Hepatocyte (in vitro differentiated cells): ENCODE measurements at regions not wholly inside any gene's neighbourhood (a gene's known extent, or its start where the extent isn't known, plus 50 kb on each side); places are given as distances from the start of the nearest gene placed in this dataset.

Experiments used
- DNase-seq: peaks from one replicate; pipeline ENCODE4 v3.0.0-alpha.2; 2016; ENCODE audit warnings: low spot score
- H2AFZ ChIP-seq: fragments of 200-600 bp; sonication (generic); 2 replicates; pipeline ENCODE4 v1.6.0; 2016; ENCODE audit warnings: antibody characterized with exemption, mild to moderate bottlenecking
- H3K27ac ChIP-seq: fragments of 200-600 bp; sonication (generic); 2 replicates; pipeline ENCODE4 v1.5.1; 2016; ENCODE audit warnings: mild to moderate bottlenecking
- H3K27me3 ChIP-seq: fragments of 200-600 bp; sonication (generic); 2 replicates; pipeline ENCODE4 v1.6.1; 2016
- H3K36me3 ChIP-seq: fragments of 200-600 bp; sonication (generic); replicated peaks from 2 replicates; pipeline ENCODE4 v1.5.1; 2016; ENCODE audit warnings: low read depth; ENCODE audit not compliant: insufficient read depth
- H3K4me1 ChIP-seq: fragments of 200-600 bp; sonication (generic); 2 replicates; pipeline ENCODE4 v1.5.1; 2016; ENCODE audit warnings: mild to moderate bottlenecking, moderate library complexity; ENCODE audit not compliant: insufficient read depth
- H3K4me2 ChIP-seq: fragments of 200-600 bp; sonication (generic); 2 replicates; pipeline ENCODE4 v1.6.0; 2016
- H3K4me3 ChIP-seq: fragments of 200-600 bp; sonication (generic); 2 replicates; pipeline ENCODE4 v1.5.1; 2016; ENCODE audit warnings: mild to moderate bottlenecking
- H3K79me2 ChIP-seq: fragments of 200-600 bp; sonication (generic); 2 replicates; pipeline ENCODE4 v1.6.0; 2017; ENCODE audit warnings: mild to moderate bottlenecking
- H3K9me2 ChIP-seq: fragments of 200-600 bp; sonication (generic); replicated peaks from 2 replicates; pipeline ENCODE4 v1.6.0; 2017; ENCODE audit warnings: mild to moderate bottlenecking; ENCODE audit not compliant: insufficient read depth
- H3K9me3 ChIP-seq: fragments of 200-600 bp; sonication (generic); 2 replicates; pipeline ENCODE4 v1.5.1; 2016; ENCODE audit warnings: low read depth, mild to moderate bottlenecking
- H4K20me1 ChIP-seq: fragments of 200-600 bp; sonication (generic); 2 replicates; pipeline ENCODE4 v1.6.0; 2016; ENCODE audit warnings: mild to moderate bottlenecking; ENCODE audit not compliant: insufficient read depth, poor library complexity, severe bottlenecking
- CTCF ChIP-seq: fragments of 200-600 bp; sonication (generic); IDR thresholded peaks from 2 replicates; pipeline ENCODE4 v1.5.1; 2016; ENCODE audit warnings: antibody characterized with exemption, mild to moderate bottlenecking; ENCODE audit not compliant: poor library complexity
- EZH2 ChIP-seq: fragments of 200-600 bp; sonication (generic); IDR thresholded peaks from 2 replicates; pipeline ENCODE4 v1.6.1; 2016; ENCODE audit warnings: antibody characterized with exemption, mild to moderate bottlenecking, borderline replicate concordance
- EZH2phosphoT487 ChIP-seq: fragments of 200-600 bp; sonication (generic); IDR thresholded peaks from one replicate; pipeline ENCODE4 v1.6.1; 2018; ENCODE audit warnings: antibody characterized with exemption, mild to moderate bottlenecking, low read depth, moderate library complexity; ENCODE audit not compliant: unreplicated experiment, severe bottlenecking
- WGBS: methylation state at CpG from one replicate; pipeline ENCODE4 v1.1.6; 2016; ENCODE audit warnings: low lambda C conversion rate; ENCODE audit errors: missing lambda C conversion rate; 5-methylcytosine and 5-hydroxymethylcytosine counted together

- Histone ChIP-seq H3K4me2 (no peak overlapping the region), H2AFZ (no peak overlapping the region), H3K9me2 (no peaks in the 10 kb centered on the region), H4K20me1 (no peaks in the 10 kb centered on the region), H3K4me3 (no peak overlapping the region), H3K27me3 (no peaks in the 10 kb centered on the region), H3K9me3 (no peaks in the 10 kb centered on the region), H3K79me2 (no peaks in the 10 kb centered on the region), H3K4me1 (no peaks in the 10 kb centered on the region), H3K27ac (no peak overlapping the region), H3K36me3 (no peaks in the 10 kb centered on the region)
- DNase-seq: no peak
- TF ChIP-seq EZH2: no peak
- TF ChIP-seq EZH2phosphoT487: no peak
- TF ChIP-seq CTCF: no peak
- WGBS: 43% methylated on average over 2 of the region's 2 CpGs
Measured at GRCh38 chrX:22325096-22325495, 52.4 kb downstream of the CBLL2 start.

DNA sequence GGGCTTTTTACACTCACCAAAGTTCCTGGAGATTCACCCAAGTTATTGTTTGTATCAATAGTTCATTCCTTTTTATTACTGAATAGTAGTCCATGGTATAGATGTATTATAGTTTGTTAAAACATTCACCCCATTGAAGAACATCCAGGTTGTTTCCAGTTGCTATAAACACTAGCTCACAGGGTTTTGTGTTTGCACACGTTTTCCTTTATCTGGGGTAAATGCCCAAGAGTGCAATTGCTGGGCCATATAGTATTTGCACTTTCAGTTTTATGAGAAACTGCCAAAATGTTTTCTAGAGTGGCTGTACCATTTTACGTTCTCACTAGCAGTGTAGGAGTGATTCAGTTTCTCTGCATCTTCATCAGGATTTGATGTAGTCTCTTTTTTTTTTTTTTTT lies 57.1 kb downstream of the CBLL2 start:
- Histone ChIP-seq H3K4me2 (no peak overlapping the region), H3K27ac (no peak overlapping the region), H3K9me2 (no peaks in the 10 kb centered on the region), H3K79me2 (no peaks in the 10 kb centered on the region), H3K4me1 (no peaks in the 10 kb centered on the region), H3K4me3 (no peak overlapping the region), H2AFZ (no peak overlapping the region), H3K27me3 (no peaks in the 10 kb centered on the region), H4K20me1 (no peaks in the 10 kb centered on the region), H3K36me3 (no peaks in the 10 kb centered on the region), H3K9me3 (no peaks in the 10 kb centered on the region)
- no peak for DNase-seq
- no peak for TF ChIP-seq EZH2
- WGBS: 43% methylated on average over 2 of the region's 2 CpGs

- Histone ChIP-seq H4K20me1 (no peaks in the 10 kb centered on the region), H2AFZ (no peak overlapping the region), H3K36me3 (no peaks in the 10 kb centered on the region), H3K27me3 (no peaks in the 10 kb centered on the region), H3K4me3 (no peak overlapping the region), H3K27ac (no peak overlapping the region), H3K79me2 (no peaks in the 10 kb centered on the region), H3K4me1 (no peaks in the 10 kb centered on the region), H3K9me3 (no peaks in the 10 kb centered on the region), H3K4me2 (no peak overlapping the region), H3K9me2 (no peaks in the 10 kb centered on the region)
- no peak for TF ChIP-seq EZH2
- no peak for TF ChIP-seq EZH2phosphoT487
- TF ChIP-seq CTCF: no peak
- no peak for DNase-seq
- WGBS: 36% methylated on average over 1 of the region's 1 CpG
Measured at GRCh38 chrX:22338740-22339139, 66.0 kb downstream of the CBLL2 start.

- Histone ChIP-seq H3K27me3 (no peaks in the 10 kb centered on the region), H4K20me1 (no peaks in the 10 kb centered on the region), H3K4me2 (no peak overlapping the region), H3K4me3 (no peak overlapping the region), H3K9me2 (no peaks in the 10 kb centered on the region), H2AFZ (no peak overlapping the region), H3K9me3 (no peaks in the 10 kb centered on the region), H3K36me3 (no peaks in the 10 kb centered on the region), H3K27ac (peak overlapping the region; percentile 29), H3K79me2 (no peaks in the 10 kb centered on the region), H3K4me1 (no peaks in the 10 kb centered on the region)
- no peak for DNase-seq
- TF ChIP-seq CTCF (no peak), EZH2 (no peak)
- 53% methylated on average over 1 of the region's 1 CpG for WGBS
Measured at GRCh38 chrX:22339459-22339858, 66.7 kb downstream of the CBLL2 start.
